22Rv1 (cell line): ENCODE measurements at regions not wholly inside any gene's neighbourhood (a gene's known extent, or its start where the extent isn't known, plus 50 kb on each side); places are given as distances from the start of the nearest gene placed in this dataset.

ENCODE experiments used
- ZFX ChIP-seq: fragments of 450-650 bp; IDR thresholded peaks from 2 replicates; pipeline ENCODE4 v1.6.1; 2017; ENCODE audit warnings: antibody characterized with exemption, borderline replicate concordance
- TF ChIP-seq, protein P1 (sequence below): fragments of 450-650 bp; IDR thresholded peaks from 2 replicates; pipeline ENCODE4 v1.5.1; 2017; ENCODE audit warnings: mild to moderate bottlenecking

DNA sequence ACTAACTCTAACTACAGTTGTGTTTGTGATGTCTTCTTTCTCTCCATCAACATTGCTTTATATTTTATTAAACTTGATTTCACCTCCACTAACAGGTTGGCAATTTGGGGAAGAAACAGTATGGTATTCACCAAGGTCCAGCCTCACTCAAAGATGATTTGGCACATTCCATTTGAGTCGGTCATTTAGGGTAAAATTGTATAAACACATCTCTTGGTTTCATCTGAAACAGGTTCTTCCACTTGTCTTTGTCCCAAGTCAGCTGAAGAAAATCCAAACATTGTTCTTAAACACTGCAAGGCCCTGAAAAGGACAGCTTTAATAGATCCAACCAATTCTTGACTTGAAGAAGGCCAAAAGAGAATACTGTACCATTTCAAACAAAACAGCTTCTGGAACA is 104.9 kb upstream of the NT5E start:
- TF ChIP-seq, protein P1, sequence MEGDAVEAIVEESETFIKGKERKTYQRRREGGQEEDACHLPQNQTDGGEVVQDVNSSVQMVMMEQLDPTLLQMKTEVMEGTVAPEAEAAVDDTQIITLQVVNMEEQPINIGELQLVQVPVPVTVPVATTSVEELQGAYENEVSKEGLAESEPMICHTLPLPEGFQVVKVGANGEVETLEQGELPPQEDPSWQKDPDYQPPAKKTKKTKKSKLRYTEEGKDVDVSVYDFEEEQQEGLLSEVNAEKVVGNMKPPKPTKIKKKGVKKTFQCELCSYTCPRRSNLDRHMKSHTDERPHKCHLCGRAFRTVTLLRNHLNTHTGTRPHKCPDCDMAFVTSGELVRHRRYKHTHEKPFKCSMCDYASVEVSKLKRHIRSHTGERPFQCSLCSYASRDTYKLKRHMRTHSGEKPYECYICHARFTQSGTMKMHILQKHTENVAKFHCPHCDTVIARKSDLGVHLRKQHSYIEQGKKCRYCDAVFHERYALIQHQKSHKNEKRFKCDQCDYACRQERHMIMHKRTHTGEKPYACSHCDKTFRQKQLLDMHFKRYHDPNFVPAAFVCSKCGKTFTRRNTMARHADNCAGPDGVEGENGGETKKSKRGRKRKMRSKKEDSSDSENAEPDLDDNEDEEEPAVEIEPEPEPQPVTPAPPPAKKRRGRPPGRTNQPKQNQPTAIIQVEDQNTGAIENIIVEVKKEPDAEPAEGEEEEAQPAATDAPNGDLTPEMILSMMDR: no peak
- no peak for TF ChIP-seq ZFX
